Neuronal stem cell (in vitro differentiated cells): ENCODE measurements at regions not wholly inside any gene's neighbourhood (a gene's known extent, or its start where the extent isn't known, plus 50 kb on each side); places are given as distances from the start of the nearest gene placed in this dataset.

Source experiments
- DNase-seq: peaks from one replicate; pipeline ENCODE4 v3.0.0-alpha.2; 2013; ENCODE audit warnings: low spot score
- H2AFZ ChIP-seq: one replicate; pipeline ENCODE4 v1.6.1; 2013; ENCODE audit warnings: mild to moderate bottlenecking, low read length, inconsistent platforms
- H2AK5ac ChIP-seq: 2 replicates; pipeline ENCODE4 v1.6.1; 2013; ENCODE audit warnings: low read depth, mild to moderate bottlenecking, inconsistent platforms, low read length, moderate library complexity, mixed read lengths
- H2BK120ac ChIP-seq: 2 replicates; pipeline ENCODE4 v1.6.1; 2013; ENCODE audit warnings: low read depth, mild to moderate bottlenecking, inconsistent platforms, low read length, moderate library complexity, mixed read lengths
- H2BK12ac ChIP-seq: one replicate; pipeline ENCODE4 v1.6.1; 2013; ENCODE audit warnings: low read length, inconsistent platforms
- H2BK15ac ChIP-seq: 2 replicates; pipeline ENCODE4 v1.6.1; 2013; ENCODE audit warnings: mild to moderate bottlenecking, low read length, inconsistent platforms, mixed read lengths
- H2BK5ac ChIP-seq: one replicate; pipeline ENCODE4 v1.6.1; 2013; ENCODE audit warnings: inconsistent platforms, mild to moderate bottlenecking, low read length, moderate library complexity
- H3K14ac ChIP-seq: one replicate; pipeline ENCODE4 v1.6.1; 2013; ENCODE audit warnings: low read length, inconsistent platforms
- H3K18ac ChIP-seq: 2 replicates; pipeline ENCODE4 v1.6.1; 2013; ENCODE audit warnings: low read length, inconsistent platforms
- H3K23ac ChIP-seq: 2 replicates; pipeline ENCODE4 v1.6.1; 2013; ENCODE audit warnings: low read depth, mild to moderate bottlenecking, mixed read lengths, low read length, inconsistent platforms; ENCODE audit not compliant: poor library complexity
- H3K27ac ChIP-seq: replicated peaks from 3 replicates; pipeline ENCODE4 v1.5.1; 2013; ENCODE audit warnings: low read length, inconsistent platforms
- H3K27me3 ChIP-seq, 3 experiments: 2 replicates each; pipeline ENCODE4 v1.6.1; 2013; ENCODE audit warnings: low read length in 3 of 3, mild to moderate bottlenecking in 2 of 3, inconsistent platforms in 1 of 3, low read depth in 1 of 3, mixed read lengths in 1 of 3, moderate library complexity in 1 of 3; ENCODE audit not compliant: control insufficient read depth in 3 of 3, insufficient read depth in 3 of 3
- H3K36me3 ChIP-seq, 2 donors: replicated peaks in 1 of 2; 2 replicates each; pipeline ENCODE4 v1.6.1; 2013; ENCODE audit warnings: low read length in 2 of 2; ENCODE audit not compliant: control insufficient read depth in 2 of 2, insufficient read depth in 2 of 2
- H3K4ac ChIP-seq: 2 replicates; pipeline ENCODE4 v1.6.1; 2013; ENCODE audit warnings: inconsistent platforms, mild to moderate bottlenecking, low read length, moderate library complexity
- H3K4me1 ChIP-seq, 2 donors: 1 replicate in 1 of 2; 2 replicates in 1 of 2; pipeline ENCODE4 v1.6.1; 2013; ENCODE audit warnings: low read length in 2 of 2, low read depth in 1 of 2; ENCODE audit not compliant: control insufficient read depth in 2 of 2, insufficient read depth in 1 of 2
- H3K4me2 ChIP-seq: one replicate; pipeline ENCODE4 v1.6.1; 2013; ENCODE audit warnings: mild to moderate bottlenecking, low read length, inconsistent platforms; ENCODE audit not compliant: insufficient read depth, poor library complexity, severe bottlenecking
- H3K4me3 ChIP-seq, 2 donors: 2 replicates each; pipeline ENCODE4 v1.5.1; 2013; ENCODE audit warnings: low read length in 2 of 2, mild to moderate bottlenecking in 2 of 2, inconsistent platforms in 1 of 2, moderate library complexity in 1 of 2
- H3K79me1 ChIP-seq: one replicate; pipeline ENCODE4 v1.6.1; 2013; ENCODE audit warnings: low read depth, mild to moderate bottlenecking, inconsistent platforms, low read length, moderate library complexity
- H3K9ac ChIP-seq: one replicate; pipeline ENCODE4 v1.6.1; 2013; ENCODE audit warnings: mild to moderate bottlenecking, low read depth, low read length, inconsistent platforms; ENCODE audit not compliant: poor library complexity
- H3K9me3 ChIP-seq, 2 donors: replicated peaks in 1 of 2; 2 replicates each; pipeline versions ENCODE3 to v1.6.1; 2013; ENCODE audit warnings: low read length in 2 of 2, mild to moderate bottlenecking in 2 of 2, inconsistent platforms in 1 of 2, low read depth in 1 of 2, mixed read lengths in 1 of 2, moderate library complexity in 1 of 2; ENCODE audit not compliant: control insufficient read depth in 2 of 2, insufficient read depth in 1 of 2
- H4K8ac ChIP-seq: one replicate; pipeline ENCODE4 v1.6.1; 2013; ENCODE audit warnings: low read depth, mild to moderate bottlenecking, inconsistent platforms, low read length, moderate library complexity
- H4K91ac ChIP-seq: one replicate; pipeline ENCODE4 v1.6.1; 2013; ENCODE audit warnings: low read length, low read depth, mild to moderate bottlenecking, inconsistent platforms; ENCODE audit not compliant: poor library complexity
- WGBS, 2 donors: extraction: QIAGEN DNeasy Blood & Tissue Kit; methylation state at CpG; one replicate each; pipeline ENCODE4 v1.1.7; 2013; ENCODE audit warnings: missing lambda C conversion rate in 2 of 2, mixed read lengths in 1 of 2; ENCODE audit not compliant: insufficient read length in 2 of 2, insufficient replicate concordance in 1 of 2; ENCODE audit errors: extremely low coverage in 2 of 2; 5-methylcytosine and 5-hydroxymethylcytosine counted together

- H2AK5ac ChIP-seq = no peak overlapping the region
- H3K9me3 ChIP-seq = no peaks in the 10 kb centered on the region
- H3K4ac ChIP-seq = no peak overlapping the region
- DNase-seq = no peak
- H3K18ac ChIP-seq = no peak overlapping the region
- no peaks in the 10 kb centered on the region for H3K79me1 ChIP-seq
- no peak overlapping the region for H3K23ac ChIP-seq
- no peak overlapping the region for H2BK15ac ChIP-seq
- no peak overlapping the region for H3K27ac ChIP-seq
- no peaks in the 10 kb centered on the region for H3K27me3 ChIP-seq
- no peak overlapping the region for H2BK12ac ChIP-seq
- H2AFZ ChIP-seq = no peak overlapping the region
- H4K91ac ChIP-seq = no peak overlapping the region
- WGBS, 2 donors = no CpG with 5 or more reads among the region's 14 CpGs
- no peak overlapping the region for H3K4me3 ChIP-seq
- H3K4me2 ChIP-seq = no peak overlapping the region
- no peak overlapping the region for H2BK120ac ChIP-seq
- H3K36me3 ChIP-seq = peaks cover 5 to 36% of the 10 kb centered on the region in 2 donors
- no peak overlapping the region for H3K14ac ChIP-seq
- no peak overlapping the region for H3K9ac ChIP-seq
- no peak overlapping the region for H4K8ac ChIP-seq
- no peaks in the 10 kb centered on the region for H3K4me1 ChIP-seq
- no peak overlapping the region for H2BK5ac ChIP-seq
Measured at GRCh38 chrX:10102046-10102704, 54.6 kb upstream of the CLCN4 start.

GRCh38 chrX:10103023-10103422 is 53.8 kb upstream of the CLCN4 start:
- no peak overlapping the region for H3K27ac ChIP-seq
- H3K4me2 ChIP-seq = no peak overlapping the region
- no peak overlapping the region for H2BK12ac ChIP-seq
- no peak overlapping the region for H2AK5ac ChIP-seq
- H3K4ac ChIP-seq = no peak overlapping the region
- H4K8ac ChIP-seq = no peak overlapping the region
- no peaks in the 10 kb centered on the region for H3K79me1 ChIP-seq
- H4K91ac ChIP-seq = no peak overlapping the region
- no peaks in the 10 kb centered on the region for H3K4me1 ChIP-seq
- H3K4me3 ChIP-seq = no peak overlapping the region
- H3K18ac ChIP-seq = no peak overlapping the region
- no peak overlapping the region for H2BK120ac ChIP-seq
- H3K27me3 ChIP-seq = no peaks in the 10 kb centered on the region
- no peak for DNase-seq
- H3K9me3 ChIP-seq = no peaks in the 10 kb centered on the region
- WGBS, 2 donors = no CpG with 5 or more reads among the region's 8 CpGs
- no peak overlapping the region for H2BK15ac ChIP-seq
- H3K14ac ChIP-seq = no peak overlapping the region
- H3K36me3 ChIP-seq = peaks cover 5 to 36% of the 10 kb centered on the region in 2 donors
- H2BK5ac ChIP-seq = no peak overlapping the region
- no peak overlapping the region for H2AFZ ChIP-seq
- no peak overlapping the region for H3K23ac ChIP-seq
- no peak overlapping the region for H3K9ac ChIP-seq

DNA sequence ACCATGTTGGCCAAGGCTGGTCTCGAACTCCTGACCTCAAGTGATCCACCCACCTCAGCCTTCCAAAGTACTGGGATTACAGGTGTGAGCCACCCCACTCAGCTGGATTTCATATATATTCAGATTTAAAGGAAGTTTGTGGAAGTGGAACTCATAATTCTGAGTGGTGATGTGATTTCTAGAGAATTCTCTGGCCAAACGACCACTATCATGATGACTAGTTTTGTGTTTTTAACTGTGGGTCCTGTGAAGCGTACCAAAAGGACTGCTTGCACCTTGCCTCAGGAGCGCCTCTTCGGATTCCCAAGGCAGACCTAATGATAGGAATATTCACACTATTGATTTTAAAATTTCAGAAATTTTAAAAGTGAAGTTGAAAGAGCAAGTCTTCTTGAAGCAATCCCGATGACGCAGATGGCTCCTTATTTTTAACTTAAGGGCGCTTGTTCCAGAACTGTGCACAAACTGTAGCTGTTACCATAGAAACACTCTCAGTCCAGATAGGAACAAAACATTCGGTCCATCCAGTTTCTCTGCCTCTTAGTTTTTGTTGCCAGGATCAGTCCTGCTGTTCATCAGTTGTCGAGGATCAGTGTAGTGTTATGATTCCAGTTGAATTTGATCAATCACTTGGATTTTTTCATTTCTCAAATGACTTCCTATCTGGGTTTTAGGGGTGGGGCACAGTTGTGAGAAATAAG is 51.7 kb upstream of the CLCN4 start:
- no peak overlapping the region for H3K14ac ChIP-seq
- no peak overlapping the region for H2AK5ac ChIP-seq
- no peak overlapping the region for H2BK12ac ChIP-seq
- H3K36me3 ChIP-seq = peaks cover 7 to 18% of the 10 kb centered on the region in 2 donors
- WGBS, 2 donors = no CpG with 5 or more reads among the region's 10 CpGs
- H3K27ac ChIP-seq = no peak overlapping the region
- H3K79me1 ChIP-seq = no peaks in the 10 kb centered on the region
- H3K23ac ChIP-seq = no peak overlapping the region
- H4K8ac ChIP-seq = no peak overlapping the region
- H3K4me3 ChIP-seq = no peak overlapping the region
- no peak overlapping the region for H2BK5ac ChIP-seq
- no peak overlapping the region for H3K4ac ChIP-seq
- no peaks in the 10 kb centered on the region for H3K27me3 ChIP-seq
- no peak overlapping the region for H3K18ac ChIP-seq
- H3K4me2 ChIP-seq = no peak overlapping the region
- H2BK120ac ChIP-seq = no peak overlapping the region
- H3K9ac ChIP-seq = no peak overlapping the region
- H2AFZ ChIP-seq = no peak overlapping the region
- H4K91ac ChIP-seq = no peak overlapping the region
- no peaks in the 10 kb centered on the region for H3K4me1 ChIP-seq
- H2BK15ac ChIP-seq = no peak overlapping the region
- no peak for DNase-seq
- H3K9me3 ChIP-seq = no peaks in the 10 kb centered on the region

GRCh38 chrX:10106806-10107205 is 50.0 kb upstream of the CLCN4 start:
- H3K18ac ChIP-seq = no peak overlapping the region
- no peaks in the 10 kb centered on the region for H3K4me1 ChIP-seq
- H3K4me3 ChIP-seq = no peak overlapping the region
- H2BK120ac ChIP-seq = no peak overlapping the region
- no peak overlapping the region for H4K8ac ChIP-seq
- no peak overlapping the region for H2BK5ac ChIP-seq
- H2BK15ac ChIP-seq = no peak overlapping the region
- no peak overlapping the region for H2AK5ac ChIP-seq
- H2BK12ac ChIP-seq = no peak overlapping the region
- H3K4ac ChIP-seq = no peak overlapping the region
- no peaks in the 10 kb centered on the region for H3K27me3 ChIP-seq
- no peak overlapping the region for H3K4me2 ChIP-seq
- H3K9ac ChIP-seq = no peak overlapping the region
- peaks cover 7 to 9% of the 10 kb centered on the region in 2 donors for H3K36me3 ChIP-seq
- peaks cover 2% of the 10 kb centered on the region for H3K79me1 ChIP-seq
- no peaks in the 10 kb centered on the region for H3K9me3 ChIP-seq
- H3K14ac ChIP-seq = no peak overlapping the region
- no peak overlapping the region for H3K27ac ChIP-seq
- DNase-seq = no peak
- WGBS, 2 donors = no CpG with 5 or more reads among the region's 10 CpGs
- H3K23ac ChIP-seq = no peak overlapping the region
- no peak overlapping the region for H4K91ac ChIP-seq
- H2AFZ ChIP-seq = no peak overlapping the region
